CD1c-positive myeloid dendritic cell (primary cell): ENCODE measurements at regions not wholly inside any gene's neighbourhood (a gene's known extent, or its start where the extent isn't known, plus 50 kb on each side); places are given as distances from the start of the nearest gene placed in this dataset.

Source experiments
- DNase-seq: peaks from one replicate; pipeline ENCODE4 v3.0.0-alpha.2; 2016; ENCODE audit errors: extremely low spot score

- DNase-seq: no peak
These were observed 350.8 kb upstream of the KLF3 start for GRCh38 chr4:38313175-38313574.

- no peak for DNase-seq
These were observed 349.9 kb upstream of the KLF3 start for GRCh38 chr4:38313999-38314561.

- DNase-seq: no peak
These were observed 349.3 kb upstream of the KLF3 start for GRCh38 chr4:38314663-38315062.

- no peak for DNase-seq
These were observed 348.7 kb upstream of the KLF3 start for GRCh38 chr4:38315286-38315685.

- no peak for DNase-seq
These were observed 348.0 kb upstream of the KLF3 start for GRCh38 chr4:38316045-38316444.

- DNase-seq: no peak
These were observed 346.8 kb upstream of the KLF3 start for GRCh38 chr4:38317041-38317674.

GRCh38 chr4:38318737-38319455, 345.1 kb upstream of the KLF3 start:
- peak; percentile 82 for DNase-seq

- peak; percentile 91 for DNase-seq
These were observed 344.3 kb upstream of the KLF3 start for GRCh38 chr4:38319456-38320342.

GRCh38 chr4:38320343-38320695, 343.7 kb upstream of the KLF3 start:
- DNase-seq: no peak

- no peak for DNase-seq
These were observed 343.2 kb upstream of the KLF3 start for GRCh38 chr4:38320833-38321232.

- DNase-seq: no peak
These were observed 341.3 kb upstream of the KLF3 start for GRCh38 chr4:38322714-38323113.

GRCh38 chr4:38323141-38323641, 340.8 kb upstream of the KLF3 start:
- no peak for DNase-seq

- DNase-seq: no peak
These were observed 339.0 kb upstream of the KLF3 start for GRCh38 chr4:38324861-38325628.

GRCh38 chr4:38325629-38325913, 338.4 kb upstream of the KLF3 start:
- no peak for DNase-seq

GRCh38 chr4:38326499-38326898, 337.5 kb upstream of the KLF3 start:
- DNase-seq: no peak

GRCh38 chr4:38327174-38327573, 336.8 kb upstream of the KLF3 start:
- DNase-seq: no peak

- no peak for DNase-seq
These were observed 334.8 kb upstream of the KLF3 start for GRCh38 chr4:38328989-38329729.

- peak; percentile 23 for DNase-seq
These were observed 333.7 kb upstream of the KLF3 start for GRCh38 chr4:38330321-38330720.

- no peak for DNase-seq
These were observed 333.1 kb upstream of the KLF3 start for GRCh38 chr4:38330936-38331335.

- DNase-seq: no peak
These were observed 331.3 kb upstream of the KLF3 start for GRCh38 chr4:38332699-38333098.

GRCh38 chr4:38333219-38333618, 330.8 kb upstream of the KLF3 start:
- peak; percentile 76 for DNase-seq
